GM19043 (cell line): ENCODE measurements at regions not wholly inside any gene's neighbourhood (a gene's known extent, or its start where the extent isn't known, plus 50 kb on each side); places are given as distances from the start of the nearest gene placed in this dataset.

ENCODE experiments used
- ATAC-seq: cut with Tn5 transposase; IDR thresholded peaks from one replicate; pipeline ENCODE4 v1.9.1; 2021; ENCODE audit warnings: low read depth; ENCODE audit not compliant: unreplicated experiment

DNA sequence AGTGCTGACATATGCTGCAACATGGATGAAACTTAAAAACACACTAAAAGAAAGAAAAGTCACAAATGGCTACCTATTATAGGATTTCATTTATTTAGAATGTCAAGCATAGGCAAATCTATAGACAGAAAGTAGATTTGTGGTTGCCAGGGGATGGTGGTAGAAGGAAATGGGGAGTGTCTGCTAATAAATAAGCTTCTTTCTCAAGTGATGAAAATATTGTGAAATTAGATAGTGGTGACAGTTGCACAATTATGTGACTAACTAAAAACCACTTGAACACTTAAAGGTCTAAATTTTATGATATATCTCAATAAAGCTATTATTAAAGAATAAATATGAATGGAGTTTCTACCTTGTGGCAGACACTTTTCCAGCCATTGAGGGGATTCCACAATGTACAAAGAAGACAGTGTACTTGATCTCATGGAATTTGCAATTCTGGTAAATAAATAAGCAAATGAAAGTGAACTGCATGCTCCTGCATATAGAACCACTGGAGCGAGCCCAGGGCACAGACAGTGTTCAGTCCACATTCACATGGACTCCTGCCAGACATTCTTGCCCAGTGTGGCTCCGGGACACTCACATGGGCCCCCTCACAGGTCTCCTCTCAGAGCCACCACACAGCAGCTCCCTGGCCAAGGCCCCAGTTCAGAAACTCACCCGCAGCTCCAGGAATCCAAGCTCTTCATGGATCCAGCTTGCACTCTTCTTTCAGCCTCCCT lies 107.1 kb upstream of the ARID2 start:
- no peak for ATAC-seq

DNA sequence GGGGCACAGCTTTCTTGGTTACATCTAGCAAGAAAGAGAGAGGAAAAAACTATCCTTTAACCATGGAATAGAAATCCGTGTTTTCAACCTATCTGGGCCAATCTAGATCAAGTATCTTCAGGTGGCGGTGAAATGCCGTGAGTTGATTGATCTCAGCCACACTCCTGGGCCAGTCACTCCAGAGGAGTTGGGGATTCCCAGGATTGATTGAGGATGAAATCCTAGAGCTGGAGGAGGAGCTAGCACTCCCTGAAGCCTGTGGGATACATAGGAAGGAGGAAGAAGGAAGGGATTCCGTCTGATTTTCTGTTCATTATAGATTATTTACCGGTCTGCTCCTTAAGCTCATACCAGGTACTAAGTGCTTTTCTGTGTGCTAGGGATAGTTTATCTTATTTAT lies 106.3 kb upstream of the ARID2 start:
- ATAC-seq, result no peak

DNA sequence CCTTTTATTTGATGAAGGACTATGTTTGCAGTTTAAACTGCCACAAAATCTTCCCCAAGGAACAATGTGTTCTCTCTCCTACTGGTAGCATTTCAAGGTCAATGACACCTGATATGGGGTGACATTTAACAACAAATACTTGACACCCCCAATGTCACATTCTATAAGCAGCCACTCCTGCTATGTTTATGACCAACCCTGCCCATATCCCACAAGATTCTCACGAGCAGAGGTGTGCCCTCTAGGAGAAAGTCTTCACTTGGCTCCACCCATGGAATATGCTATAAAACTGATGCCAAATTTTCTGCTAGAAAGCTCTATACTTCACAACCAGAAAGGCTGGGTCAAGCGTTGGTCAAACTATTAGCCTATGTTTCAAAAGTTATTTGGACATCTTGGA lies 105.6 kb upstream of the ARID2 start:
- ATAC-seq, result no peak

DNA sequence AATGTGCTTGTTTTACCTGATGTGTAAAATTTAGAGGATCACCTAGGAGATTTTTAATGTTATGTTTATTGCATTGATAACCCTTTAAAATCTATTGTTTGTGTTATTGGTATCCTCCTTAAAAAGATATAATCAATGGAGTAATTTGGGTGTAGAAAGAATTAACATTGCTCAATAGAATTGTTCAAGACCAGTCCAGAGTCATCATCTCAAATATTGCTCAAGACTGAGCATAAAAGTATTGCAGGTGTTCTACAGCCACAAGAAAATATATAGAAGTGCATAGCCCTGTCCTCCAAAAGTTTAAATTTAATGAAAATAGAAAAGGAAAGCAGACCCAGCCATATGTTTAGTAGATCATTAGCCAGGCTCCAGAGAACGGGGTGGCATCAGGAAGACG lies 102.5 kb upstream of the ARID2 start:
- no peak for ATAC-seq

DNA sequence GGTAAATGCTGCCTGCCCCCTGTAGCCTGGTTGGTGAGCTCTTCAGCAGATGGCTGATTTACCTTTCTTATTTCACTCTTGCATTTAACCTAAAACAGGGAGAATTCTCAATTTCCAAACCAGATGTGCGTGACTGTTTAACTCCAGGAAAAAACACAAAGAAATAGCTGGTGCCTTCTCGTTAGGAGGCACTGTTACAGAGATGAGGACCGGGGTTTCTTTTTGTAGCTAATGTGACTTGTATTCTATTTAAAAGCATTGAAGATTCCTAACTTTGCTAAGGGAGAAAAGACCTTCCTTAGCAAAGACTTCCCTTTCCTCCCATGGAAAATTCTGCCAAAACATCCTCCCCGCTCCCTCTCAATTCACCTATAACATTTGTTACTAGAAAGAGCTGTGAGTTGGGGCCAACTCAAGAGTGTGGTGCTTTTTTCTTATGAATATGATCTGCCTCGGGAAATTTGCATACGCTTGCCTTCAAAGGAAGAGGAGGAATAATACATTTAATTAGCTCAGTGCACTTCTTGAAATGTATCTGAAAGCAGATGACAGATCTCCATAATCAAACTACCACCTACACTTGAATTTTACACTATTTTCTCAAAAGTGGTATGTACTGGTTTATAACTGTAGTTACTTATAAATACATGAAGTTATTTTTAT lies 102.0 kb upstream of the ARID2 start:
- ATAC-seq, result no peak

DNA sequence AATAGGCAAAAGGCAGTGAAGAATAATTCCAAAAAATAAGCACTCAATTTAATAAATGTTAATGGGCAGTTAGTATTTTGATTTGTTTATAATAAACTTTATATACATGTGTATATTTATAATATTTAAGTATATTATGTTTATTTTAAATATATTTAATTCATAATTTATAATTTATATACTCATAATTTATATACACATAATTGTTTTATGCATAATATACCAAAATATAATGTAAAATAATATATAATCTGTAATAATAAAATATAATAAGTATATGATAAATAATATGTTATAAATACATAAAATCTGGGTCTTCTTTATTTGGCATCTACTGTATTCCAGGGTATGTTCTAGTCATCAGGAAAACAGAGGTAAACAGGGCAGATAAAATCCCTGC lies 100.2 kb upstream of the ARID2 start:
- ATAC-seq, result no peak

DNA sequence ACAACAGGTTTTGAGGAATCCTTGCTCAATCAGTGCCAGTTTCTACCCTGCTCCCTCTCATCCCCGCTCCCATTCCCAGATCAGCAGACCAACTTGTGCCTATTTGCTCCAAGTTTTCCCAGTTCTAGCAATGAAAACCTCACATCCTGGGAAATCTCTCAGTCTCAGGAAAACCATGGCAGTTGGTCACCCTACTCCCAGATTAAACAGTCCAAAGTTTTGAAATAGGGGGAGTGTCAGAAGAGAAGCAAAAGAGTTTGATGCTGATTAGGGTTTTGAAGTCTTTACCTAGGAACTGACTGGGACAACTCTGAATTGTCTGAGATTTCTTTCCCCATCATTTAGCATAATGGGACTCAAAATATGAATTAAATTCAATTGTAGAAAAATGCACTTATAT lies 95.8 kb upstream of the ARID2 start:
- no peak for ATAC-seq

DNA sequence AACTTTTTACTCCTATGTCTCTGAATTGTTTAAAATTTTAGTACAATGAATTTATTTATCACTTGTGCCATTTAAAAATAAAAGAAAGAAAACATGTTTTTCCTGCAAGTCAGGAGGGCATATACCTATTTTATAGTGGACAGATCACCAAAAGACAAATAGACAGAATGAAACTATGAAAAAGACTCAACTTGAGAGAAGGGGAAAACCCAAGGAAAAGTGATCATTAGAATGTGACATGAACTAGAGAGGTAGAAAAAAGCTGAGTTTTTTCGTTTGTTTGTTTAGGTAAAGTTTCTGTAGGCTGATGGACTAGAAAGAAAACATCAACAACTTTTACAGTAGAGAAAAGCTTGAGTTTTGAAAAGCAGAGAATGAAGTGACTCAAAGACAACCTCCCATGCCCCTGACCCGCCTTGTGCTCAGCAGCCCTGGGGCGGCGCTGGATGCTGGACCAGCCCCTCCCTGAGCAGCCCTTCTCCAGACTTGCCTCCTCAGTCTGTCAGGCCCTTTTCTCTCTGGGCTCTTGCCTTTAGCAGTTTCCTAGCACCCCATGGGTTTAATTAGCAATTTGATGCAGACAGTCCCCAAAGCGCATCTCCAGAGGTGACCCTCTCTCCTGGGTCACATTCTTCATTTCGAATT lies 95.1 kb upstream of the ARID2 start:
- no peak for ATAC-seq

DNA sequence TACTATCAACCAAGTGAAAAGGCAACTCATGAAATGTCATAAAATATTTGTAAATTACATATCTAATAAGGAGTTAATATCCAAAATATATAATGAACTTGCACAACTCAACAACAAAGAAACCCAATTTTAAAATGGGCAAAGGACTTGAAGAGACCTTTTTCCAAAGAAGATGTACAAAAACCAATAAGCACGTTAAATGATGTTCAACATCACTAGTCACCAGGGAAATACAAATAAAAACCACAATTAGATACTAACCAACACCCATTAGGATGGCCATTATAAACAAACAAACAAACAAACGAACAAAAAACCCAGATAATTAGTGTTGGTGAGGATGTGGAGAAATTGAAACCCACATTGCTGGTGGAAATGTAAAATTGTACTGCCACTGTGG lies 92.3 kb upstream of the ARID2 start:
- no peak for ATAC-seq

DNA sequence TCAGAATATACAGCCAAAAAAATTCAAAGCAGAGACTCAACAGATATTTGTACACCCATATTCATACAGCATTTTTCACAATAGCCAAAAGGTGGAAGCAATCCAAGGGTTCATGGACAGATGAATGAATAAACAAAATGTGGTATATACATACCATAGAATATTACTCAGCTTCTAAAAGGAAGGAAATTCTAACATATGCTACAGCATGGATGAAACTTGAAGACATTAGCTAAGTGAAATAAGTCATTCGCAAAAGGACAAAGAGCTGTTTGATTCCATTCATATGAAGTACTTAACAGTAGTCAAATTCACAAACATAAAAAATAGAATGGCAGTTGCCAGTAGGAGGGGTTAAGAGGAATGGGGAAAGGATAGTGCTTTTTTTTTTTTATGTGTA lies 91.8 kb upstream of the ARID2 start:
- ATAC-seq, result no peak

DNA sequence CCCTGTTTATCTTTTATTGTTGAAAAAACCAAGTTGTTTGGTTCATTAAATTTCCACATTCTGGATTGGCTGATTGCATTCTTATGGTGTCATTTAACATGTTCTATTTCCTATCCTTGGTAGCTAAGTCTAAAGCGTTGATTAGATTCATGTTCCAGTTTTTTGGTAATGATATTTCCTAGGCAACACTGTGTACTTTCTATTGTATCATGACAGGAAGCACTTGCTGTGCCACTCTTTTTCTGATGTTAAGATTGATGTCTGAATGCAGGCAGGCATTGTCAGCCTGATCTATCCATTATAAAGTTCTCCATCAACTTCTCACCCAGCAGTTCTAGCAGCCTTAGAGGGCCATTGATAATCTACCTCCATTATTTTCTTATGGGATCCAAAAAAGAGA lies 91.1 kb upstream of the ARID2 start:
- ATAC-seq, result no peak

DNA sequence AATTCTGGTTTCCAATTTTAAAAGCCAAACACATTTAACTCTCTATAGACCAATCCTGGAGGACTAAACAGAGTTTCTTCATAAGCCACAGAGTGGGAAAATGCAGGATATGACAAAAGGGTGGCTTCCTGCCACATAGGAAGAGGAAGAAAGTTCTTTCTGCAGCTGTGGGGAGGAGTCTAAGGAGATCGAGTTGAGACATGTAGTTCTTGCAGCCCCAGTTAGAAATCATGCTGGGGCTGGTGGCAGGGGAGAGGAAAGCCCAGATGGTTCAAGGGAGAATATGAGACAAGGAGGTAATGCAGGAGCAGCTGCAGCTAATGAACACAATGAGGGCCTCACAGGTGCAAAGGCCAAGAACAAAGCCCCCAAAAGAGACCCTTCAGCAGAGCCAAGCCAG lies 85.0 kb upstream of the ARID2 start:
- ATAC-seq, result no peak

DNA sequence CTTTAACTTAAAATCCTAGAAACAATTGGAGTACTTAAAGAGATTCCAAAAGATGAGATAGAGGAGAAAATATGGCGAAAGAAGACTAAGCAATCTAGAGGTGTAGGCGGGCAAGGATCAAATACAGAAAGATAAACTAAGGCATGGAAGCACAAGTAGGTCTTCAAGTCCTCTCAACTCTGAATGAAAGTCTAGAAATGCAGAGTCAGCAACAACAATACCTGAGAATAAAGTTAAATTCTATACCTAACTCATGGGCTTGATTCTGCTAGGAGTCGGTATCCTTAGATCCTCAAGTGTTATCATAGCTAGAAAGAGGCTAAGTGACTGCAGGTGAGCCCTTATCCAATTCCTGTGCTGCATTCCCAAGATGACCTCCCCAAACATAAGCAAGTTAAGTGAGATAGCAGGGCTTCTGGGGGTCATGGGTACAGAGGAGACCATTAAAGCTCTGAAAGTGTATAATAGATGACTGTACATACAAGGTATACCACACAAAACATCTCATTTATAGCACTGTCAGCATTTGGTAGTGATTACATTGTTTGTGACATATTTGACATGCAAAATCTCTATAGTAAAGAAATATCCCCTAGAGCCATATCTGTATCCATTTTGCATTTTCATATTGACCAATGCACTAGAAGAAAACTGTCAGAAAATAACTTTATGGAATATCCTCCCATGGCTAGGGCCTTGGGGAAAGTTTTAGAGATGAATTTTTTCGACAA lies 82.5 kb upstream of the ARID2 start:
- no peak for ATAC-seq

DNA sequence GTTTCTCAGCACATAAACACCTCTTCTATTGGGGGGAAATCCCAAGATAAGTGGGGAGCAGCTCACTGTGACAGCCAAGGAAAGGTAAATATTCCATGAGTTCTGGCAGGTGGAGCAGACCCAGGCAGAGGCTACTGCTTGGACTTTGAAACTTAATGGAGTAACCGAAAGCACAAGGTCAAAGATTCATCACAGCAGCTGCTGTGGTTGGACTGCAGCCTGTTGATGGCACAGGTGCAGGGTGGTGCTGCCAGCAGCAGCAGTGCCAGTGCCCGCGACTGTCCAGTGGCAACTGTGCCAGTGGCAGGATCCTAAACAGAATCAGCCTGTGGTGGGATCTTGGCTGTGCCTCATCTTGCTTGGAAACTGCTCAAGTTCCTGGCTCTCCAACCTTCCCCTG lies 81.4 kb upstream of the ARID2 start:
- no peak for ATAC-seq

DNA sequence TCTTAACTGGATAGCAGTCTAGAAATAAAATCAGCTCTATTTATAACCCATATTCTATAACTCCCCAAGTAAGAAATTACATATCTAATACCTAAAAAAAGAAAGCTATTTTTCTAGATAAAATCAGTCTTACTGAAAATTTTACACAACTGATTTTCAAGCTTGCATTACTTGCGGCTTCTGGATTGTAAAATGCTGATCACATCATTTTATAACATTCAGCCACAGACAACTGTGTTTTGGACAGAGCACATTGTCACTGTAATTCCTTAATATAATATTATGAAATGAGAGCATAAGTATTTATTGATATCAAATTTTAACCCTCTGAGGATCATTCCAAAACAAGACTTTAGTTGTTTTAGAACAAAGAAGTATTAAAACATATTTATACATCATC lies 78.5 kb upstream of the ARID2 start:
- ATAC-seq, result no peak

DNA sequence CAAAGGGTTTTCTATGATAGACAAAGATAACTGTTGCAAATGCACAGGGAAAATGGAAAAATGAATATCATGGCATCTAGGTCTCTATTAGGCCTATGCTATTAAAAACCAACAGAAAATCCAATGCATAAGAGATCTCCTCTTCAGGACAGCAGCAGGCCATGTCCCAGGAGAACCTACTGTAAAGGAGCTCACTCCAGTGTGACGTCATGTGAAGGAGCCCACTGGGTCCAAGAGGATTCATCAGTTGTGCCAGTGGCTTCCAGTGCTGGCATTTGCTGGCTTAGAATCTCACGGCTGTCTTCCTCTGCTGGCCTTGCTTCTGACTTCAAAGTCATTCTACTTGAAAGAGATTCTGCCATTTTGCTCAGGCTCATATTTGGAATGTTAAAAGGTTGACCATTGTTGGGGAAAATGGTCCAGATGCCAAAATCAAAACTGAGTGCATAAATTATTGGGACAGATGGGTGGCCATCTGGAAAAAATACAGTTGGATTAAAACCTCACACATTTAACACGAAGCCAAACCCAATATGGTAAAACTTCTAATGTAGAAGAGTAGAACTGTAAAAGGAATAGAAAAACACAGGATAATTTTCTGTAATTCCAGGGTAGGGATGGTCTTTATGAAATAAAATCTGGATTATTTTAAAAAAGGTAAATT lies 75.4 kb upstream of the ARID2 start:
- no peak for ATAC-seq

DNA sequence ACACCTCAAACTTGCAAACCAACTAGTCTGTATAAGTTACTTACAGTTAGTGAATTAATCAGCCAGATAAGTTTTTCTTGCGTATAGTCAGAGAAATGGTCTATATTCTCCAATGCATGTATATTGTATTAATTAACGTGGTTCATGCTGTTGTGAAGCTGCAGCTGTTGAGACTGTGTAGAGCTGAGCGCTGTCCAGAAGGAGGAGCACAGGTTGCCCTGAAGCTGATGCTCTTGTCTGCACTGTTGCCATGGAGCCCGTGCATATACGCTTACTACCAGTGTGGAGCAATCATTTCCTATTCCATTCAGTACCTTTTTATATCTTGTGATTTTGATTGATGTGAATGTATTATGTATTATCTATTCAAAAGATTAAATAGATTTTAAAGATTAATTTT lies 74.3 kb upstream of the ARID2 start:
- no peak for ATAC-seq

DNA sequence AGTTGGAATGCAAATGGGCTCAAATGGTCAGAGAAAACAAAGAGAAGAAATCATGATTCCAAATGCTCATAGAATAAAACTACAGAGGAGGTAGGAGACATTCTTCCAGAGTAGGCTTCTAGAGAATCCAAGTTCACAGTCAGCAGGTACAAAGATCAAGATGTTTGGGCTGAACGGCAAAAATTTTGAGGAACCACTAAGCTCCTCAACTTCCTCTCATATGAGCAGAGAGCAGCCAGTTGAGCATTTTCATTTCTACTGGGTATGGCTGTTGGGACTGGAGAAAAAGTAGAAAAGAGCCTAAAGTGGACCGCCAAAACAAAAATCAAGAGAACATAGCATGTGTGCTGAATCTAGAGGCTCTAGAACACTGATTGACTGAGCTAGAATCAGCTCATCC lies 73.8 kb upstream of the ARID2 start:
- ATAC-seq, result no peak

DNA sequence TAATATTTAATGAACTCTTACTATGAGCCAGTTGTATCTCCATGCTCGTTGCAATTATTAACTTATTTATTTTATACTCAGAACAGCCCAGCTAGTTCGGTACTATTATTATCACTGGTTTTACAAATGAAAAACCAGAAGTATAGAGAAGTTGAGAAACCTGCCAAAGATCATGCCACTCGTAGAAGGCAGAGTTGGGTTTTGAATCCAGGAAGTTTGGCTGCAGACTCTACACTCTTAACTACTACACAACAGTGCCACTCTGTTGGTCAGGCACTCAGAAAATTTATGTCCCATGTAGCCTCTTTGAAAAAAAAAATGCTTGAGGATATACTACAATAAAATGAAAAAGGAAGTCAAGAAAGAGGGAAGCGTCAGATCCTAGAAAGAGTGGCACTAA lies 71.5 kb upstream of the ARID2 start:
- ATAC-seq, result no peak

DNA sequence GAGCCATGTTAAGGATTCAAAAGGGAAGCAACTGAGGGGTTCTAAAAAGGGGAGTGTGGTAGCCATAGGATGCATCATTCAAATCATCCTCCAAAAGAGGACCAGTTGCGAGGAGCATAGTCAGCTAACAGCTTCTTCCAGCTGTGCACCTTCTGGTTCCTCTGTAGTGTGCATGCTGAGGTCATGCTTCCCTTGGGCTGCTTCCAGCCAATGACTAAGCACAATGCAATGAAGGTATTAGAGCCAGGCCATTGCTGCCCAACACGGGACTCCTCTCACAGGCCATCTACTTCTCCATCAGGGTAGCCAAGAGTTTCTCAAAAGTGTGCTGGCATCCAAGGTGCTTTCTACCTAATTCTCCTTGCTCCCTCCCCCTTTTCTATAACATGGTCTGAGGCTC lies 69.2 kb upstream of the ARID2 start:
- ATAC-seq, result no peak

DNA sequence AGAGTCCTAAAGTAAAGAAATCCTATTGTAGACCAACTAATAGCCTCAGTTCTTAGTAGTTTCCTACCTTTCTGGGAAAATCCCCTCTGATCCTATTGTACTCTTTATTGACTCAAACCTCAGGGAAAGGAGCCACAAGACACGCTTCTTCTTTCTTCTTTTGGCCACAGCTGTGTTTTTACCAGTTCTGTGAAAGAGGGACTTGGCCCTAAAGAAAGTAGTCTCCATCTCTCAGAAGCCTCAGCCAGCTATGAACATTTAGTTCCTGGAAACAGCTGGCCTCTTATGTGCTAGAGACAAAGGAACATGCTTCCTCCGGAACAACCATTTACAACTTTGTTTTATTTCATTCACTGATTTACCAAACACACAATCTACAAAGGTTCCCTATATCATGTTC lies 66.1 kb upstream of the ARID2 start:
- no peak for ATAC-seq
